ENCODE measurements at regions not wholly inside any gene's neighbourhood (a gene's known extent, or its start where the extent isn't known, plus 50 kb on each side); places are given as distances from the start of the nearest gene placed in this dataset.

GRCh38 chr13:65609350-65609749, 1620.8 kb downstream of the PCDH9 start:
- TF ChIP-seq, protein P1, sequence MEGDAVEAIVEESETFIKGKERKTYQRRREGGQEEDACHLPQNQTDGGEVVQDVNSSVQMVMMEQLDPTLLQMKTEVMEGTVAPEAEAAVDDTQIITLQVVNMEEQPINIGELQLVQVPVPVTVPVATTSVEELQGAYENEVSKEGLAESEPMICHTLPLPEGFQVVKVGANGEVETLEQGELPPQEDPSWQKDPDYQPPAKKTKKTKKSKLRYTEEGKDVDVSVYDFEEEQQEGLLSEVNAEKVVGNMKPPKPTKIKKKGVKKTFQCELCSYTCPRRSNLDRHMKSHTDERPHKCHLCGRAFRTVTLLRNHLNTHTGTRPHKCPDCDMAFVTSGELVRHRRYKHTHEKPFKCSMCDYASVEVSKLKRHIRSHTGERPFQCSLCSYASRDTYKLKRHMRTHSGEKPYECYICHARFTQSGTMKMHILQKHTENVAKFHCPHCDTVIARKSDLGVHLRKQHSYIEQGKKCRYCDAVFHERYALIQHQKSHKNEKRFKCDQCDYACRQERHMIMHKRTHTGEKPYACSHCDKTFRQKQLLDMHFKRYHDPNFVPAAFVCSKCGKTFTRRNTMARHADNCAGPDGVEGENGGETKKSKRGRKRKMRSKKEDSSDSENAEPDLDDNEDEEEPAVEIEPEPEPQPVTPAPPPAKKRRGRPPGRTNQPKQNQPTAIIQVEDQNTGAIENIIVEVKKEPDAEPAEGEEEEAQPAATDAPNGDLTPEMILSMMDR (IDR thresholded peaks at IDR 0.05), result no peak
- no peak for TF ChIP-seq EP300 (IDR thresholded peaks at IDR 0.05)

Data from suprapubic skin (tissue), 3 donors.